ENCODE measurements at regions not wholly inside any gene's neighbourhood (a gene's known extent, or its start where the extent isn't known, plus 50 kb on each side); places are given as distances from the start of the nearest gene placed in this dataset.

DNA sequence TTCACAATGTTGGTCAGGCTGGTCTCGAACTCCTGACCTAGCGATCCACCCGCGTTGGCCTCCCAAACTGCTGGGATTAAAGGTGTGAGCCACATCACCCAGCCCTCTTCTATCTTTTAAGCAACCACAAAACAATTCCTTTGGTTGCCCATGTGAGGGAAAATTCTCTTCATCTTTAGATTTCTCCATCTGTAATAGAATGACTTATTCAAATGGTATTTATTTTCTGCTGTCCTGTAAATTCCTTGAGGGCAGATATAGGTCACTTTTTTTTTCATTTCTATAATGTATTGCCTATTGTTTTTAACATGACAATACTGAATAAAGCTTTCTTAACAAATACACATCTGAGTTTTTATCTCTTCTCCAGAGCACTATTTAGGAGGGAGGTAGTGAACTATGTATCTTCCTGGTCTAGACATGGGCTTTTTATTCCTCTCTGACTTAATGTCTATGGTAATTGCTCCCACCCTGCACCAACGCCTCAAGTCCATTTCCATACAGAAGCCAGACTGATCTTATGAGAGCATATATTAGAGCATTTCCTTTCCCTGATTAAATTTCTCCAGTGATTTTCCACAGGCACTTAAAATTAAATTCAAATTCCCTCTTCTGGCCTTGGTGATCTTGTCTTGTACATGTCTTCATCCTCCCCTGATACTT lies 595.6 kb downstream of the CAAP1 start:
- intact Hi-C loops (cut with DNase I): no loop called here
- no peak for DNase-seq (ENCODE audit: low spot score)

- no peak for DNase-seq (ENCODE audit: low spot score)
- intact Hi-C loops (cut with DNase I): no loop called here
Observed at GRCh38 chr9:26292943-26293342, 599.7 kb downstream of the CAAP1 start.

DNA sequence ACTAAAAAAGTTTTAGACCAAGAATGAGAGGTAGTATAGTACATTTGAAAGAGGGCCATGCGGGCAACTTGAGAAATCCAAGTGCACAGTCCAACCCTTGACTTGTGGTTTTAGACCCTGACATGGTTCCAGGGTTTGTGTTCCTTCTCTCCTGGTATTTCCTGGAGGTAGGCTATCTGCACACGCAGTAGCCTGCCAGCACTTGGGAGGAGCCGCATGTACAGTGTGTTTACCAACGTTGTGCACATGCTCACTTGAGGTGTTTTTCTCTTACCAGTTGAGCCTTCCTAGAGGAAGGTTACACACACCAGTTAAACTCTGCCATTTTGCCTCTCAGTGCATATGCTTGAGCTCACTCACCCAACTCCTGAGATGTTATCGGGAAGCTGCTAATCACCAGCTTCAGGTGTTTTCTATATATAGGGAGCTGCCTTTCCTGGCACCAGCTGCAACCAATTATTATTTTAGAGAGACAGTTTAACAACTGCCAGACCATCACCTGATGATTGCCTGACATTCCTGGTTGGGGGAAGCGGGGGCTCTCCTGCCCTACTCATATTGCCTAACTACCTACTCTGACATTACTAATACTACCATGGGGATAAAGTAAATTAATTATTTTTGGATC lies 593.4 kb upstream of the TUSC1 start:
- intact Hi-C loops (cut with DNase I): no loop called here
- no peak for DNase-seq (ENCODE audit: low spot score)

- DNase-seq (ENCODE audit: low spot score): no peak
- intact Hi-C loops (cut with DNase I): no loop called here
Observed at GRCh38 chr9:26266146-26266793, 588.0 kb upstream of the TUSC1 start.

GRCh38 chr9:26264709-26265601 lies 586.7 kb upstream of the TUSC1 start:
- no peak for DNase-seq (ENCODE audit: low spot score)
- intact Hi-C loops (cut with DNase I): no loop called here

GRCh38 chr9:26263478-26263877 lies 585.2 kb upstream of the TUSC1 start:
- no peak for DNase-seq (ENCODE audit: low spot score)
- intact Hi-C loops (cut with DNase I): no loop called here

DNA sequence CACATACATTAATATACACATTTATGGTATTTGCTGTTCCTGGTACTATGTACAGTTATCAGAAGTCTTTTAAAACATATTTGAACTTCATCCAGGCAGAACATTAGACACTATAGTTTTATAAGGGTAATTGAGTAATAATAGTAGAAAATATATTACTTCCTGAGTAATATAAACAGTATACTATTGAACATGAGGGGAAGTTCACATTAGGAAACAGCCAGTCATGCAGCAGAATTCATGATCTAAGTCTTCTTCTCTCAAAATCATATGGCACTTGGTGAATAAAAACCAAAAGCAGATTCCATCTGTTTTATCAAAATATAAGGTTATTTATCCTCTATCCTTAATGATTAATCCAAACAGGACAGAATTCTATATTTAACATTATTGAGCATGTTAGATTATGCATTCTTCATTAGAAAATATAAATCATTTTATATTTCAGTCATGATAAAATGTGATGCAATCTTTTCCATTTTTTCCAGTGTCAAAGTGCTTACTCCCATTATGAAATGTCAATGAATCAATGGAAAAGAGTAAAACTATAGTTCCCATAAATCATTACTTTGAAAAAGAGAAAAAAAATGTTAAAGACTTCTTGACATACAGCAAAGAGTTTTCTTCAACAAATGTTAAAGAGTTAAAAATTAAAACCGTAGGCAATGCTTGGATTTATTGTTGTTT lies 584.3 kb upstream of the TUSC1 start:
- intact Hi-C loops (cut with DNase I): no loop called here

DNA sequence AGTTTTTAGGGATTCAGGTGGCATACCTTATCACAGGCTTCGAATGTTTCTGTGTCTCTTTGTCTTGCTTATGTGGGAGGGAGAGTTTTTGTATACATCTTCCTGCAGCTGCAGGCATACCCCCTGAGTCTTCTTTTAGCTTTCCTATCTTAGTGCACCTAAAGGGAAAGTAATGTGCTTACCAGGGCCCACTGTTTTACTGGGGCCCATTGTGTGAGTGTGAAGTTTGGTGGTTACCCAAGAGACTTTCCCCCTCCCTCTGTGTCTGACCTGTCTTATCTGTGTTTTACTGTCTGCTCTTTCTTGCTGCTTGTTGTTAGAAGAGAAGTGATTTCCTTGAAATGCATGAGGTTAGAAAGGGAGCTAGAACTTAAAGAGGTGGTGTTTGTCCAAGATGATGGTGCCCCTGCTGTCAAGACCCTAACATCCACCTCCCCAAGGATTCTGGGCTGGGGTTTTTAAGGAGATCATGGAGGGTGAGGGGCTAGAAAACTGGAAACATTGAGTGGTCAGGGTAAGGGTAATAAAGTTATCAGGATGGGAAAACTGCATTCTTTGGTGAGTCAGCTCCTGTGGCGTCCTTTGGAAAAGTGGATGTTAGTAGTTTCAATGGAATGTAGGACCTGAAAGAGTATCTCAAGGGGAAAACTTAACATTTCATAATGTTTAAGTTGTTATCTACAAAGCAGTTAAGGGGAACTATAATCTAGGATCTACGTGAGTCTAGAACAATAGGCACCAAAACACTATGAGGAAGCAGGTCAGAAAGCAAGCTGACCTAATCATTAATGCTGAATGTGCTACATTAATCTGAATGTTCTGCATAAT lies 583.5 kb upstream of the TUSC1 start:
- intact Hi-C loops (cut with DNase I): no loop called here
- no peak for DNase-seq (ENCODE audit: low spot score)

More for the DNA sequence above, 584.3 kb upstream of the TUSC1 start:
- DNase-seq (ENCODE audit: low spot score): no peak

DNA sequence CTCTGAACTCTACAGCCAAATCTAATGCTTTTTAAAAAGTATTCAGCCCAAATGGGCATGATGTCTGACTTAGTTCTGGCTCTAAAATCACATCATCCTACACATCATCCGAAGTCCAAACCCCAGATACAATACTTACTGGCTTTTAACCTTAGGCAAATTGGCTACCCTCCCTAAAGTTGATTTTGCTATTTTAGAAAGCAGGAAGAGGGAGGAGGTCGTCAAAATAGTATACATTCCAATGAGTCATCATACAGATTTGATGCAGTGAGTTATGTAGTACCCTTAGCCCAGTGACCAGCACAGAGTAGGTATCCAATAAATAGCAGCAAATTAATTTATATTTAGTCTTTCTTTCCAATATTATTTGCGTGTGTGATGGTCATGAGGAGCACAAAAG lies 582.0 kb upstream of the TUSC1 start:
- intact Hi-C loops (cut with DNase I): no loop called here
- no peak for DNase-seq (ENCODE audit: low spot score)

GRCh38 chr9:26247861-26248260 lies 569.6 kb upstream of the TUSC1 start:
- intact Hi-C loops (cut with DNase I): no loop called here
- no peak for DNase-seq (ENCODE audit: low spot score)

DNA sequence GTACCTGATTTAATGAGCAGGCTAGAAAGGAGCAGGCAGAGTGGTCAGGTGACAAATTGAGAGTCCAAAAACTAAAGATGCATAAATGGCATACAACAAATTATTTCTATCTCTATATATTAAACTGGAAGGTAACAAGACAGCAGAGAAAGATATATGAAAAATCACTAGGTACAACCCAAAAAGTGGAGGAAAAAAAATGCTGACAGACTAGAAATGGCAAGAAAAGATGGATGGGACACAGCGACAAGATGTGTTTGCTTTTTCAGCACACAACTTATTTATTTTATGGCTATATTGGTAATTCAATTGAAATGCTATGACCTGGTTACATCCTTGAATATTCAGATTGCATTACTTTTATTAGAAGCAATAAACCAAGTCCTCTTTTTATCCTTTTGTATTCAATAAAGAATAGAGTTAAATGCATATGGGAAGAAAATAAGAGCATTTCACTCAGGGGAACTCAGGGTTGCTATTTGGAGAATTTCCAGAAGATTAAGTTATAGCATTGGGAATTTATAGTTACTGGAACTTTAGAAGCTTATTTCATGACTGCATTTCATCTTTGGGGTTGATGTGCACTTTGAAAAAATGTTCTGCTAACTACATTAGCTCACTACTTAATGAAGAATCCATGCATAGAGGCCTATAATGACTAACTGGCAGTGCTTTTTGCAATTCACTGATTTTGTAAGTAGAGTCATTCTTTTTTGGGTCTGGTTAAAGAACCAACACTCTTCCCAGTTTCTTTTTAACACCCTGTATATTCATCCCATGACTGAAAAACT lies 566.6 kb upstream of the TUSC1 start:
- no peak for DNase-seq (ENCODE audit: low spot score)
- intact Hi-C loops (cut with DNase I): no loop called here

DNA sequence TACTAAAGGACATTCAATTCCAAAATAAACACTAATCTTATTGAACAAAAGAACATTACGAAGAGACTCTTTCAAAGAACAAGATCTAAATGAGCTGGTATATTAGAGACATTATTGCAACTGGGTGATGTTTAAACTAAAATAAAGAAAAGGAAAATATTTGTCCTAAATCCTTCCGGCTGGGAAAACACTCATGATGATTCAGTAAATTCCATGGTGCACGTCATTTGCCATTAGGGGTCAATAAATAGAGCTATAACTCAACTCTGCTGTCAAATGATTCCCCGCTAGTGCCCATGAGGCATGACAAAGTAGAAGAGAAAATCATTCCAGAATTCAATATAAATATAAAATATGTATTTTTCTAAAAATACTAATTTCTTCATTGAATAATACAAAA lies 565.5 kb upstream of the TUSC1 start:
- intact Hi-C loops (cut with DNase I): no loop called here
- no peak for DNase-seq (ENCODE audit: low spot score)

DNA sequence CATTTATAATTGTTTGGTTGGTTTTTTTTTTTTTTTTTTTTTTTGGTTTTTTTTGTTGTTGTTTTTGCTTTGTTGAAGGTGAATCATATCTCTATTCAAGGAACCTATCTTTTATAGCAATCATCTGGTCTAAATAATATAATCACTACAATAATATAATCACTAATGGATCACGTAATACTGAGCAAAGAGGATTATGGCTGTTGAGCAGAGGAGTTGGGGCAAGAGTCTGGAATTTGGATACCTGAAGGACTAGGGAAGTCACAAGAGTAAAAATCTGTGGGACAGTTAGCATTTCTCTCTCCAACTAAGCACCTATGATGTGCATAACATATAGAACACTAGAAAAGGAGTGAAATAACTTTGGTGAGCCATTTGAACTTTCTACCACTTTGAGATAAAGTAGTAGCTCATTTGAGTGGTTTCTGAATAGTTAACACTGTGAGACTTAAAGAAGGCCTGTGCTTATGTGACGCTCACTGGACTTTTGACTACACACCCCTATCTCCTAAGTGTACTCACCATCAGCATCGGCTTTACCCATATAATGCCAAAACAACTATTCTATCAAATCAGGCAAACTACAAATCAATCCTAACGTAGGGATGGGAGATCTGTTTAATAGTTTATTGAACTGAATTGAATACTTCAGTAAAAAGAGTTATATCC lies 564.9 kb upstream of the TUSC1 start:
- intact Hi-C loops (cut with DNase I): no loop called here
- no peak for DNase-seq (ENCODE audit: low spot score)

DNA sequence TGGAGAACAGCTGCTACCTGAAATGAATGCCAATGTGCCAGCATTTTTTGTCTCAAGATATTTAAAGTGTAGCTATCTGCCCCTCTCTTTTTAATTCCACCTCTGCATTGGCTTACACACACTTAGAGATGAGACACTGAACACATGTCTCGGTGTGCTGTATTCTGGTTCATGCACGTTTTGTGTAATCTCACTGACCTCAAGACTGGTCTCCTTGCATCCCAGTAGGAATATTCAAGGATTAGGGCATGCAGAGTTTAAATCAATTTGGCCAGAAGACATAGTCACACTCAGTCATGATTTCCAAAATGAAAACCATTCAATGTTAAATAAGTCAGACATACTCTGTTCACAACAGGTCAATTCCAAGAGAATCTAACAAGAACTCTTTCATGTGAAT lies 561.8 kb upstream of the TUSC1 start:
- intact Hi-C loops (cut with DNase I): no loop called here
- DNase-seq (ENCODE audit: low spot score): no peak

DNA sequence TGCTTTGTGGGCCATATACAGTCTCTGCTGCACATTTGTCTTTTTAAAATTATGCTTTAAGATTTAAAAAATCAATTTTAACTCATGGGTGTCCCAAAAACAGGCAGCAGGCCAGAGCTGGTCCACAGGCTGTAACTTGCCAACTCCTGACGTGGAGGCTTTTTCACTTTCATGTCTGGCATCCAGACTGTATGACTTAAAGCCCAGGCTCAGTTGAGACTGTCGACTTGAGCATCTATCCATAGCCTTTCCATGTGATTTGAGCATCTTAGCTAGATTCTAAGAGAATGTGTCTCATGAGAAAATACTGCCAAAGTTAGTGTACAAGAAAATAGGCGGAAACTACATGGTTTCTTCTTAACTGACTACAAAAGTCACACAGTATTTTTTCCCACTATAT lies 559.0 kb upstream of the TUSC1 start:
- DNase-seq (ENCODE audit: low spot score): no peak
- intact Hi-C loops (cut with DNase I): no loop called here

DNA sequence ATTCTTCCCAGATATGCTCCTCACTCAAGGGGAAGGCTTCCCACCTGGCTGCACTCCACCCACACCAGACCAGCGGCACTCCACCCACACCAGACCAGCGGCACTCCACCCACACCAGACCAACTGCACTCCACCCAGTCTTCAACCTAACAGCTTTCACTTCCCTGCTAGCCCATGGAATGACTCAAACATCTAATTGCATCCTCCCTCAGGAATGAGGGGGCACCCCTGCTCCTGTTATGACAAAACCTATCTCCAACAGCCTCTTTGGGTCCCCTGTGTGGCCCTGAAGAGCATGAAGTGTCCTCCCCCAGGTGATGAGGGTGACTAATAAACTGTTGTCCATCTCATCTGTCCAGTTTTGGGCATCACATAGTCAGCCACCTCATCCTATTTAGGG lies 556.6 kb upstream of the TUSC1 start:
- intact Hi-C loops (cut with DNase I): no loop called here
- DNase-seq (ENCODE audit: low spot score): no peak

DNA sequence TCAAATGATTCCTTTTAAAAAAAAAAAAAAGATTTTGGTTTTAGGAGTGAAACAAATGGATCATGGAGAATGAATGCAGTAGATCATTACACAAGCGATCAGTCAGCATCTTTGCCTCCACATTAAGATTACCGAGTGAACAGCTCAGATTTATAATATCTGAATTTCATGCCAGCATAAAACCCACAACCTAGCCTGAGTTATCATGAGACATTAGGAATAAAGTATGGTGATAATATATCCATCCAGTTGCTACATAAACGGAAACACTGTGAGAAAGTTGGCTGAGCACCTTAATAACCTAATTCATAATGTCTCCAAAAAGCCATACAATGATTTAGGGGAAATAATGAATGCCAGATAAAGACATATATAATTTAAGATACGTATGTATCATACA lies 553.1 kb upstream of the TUSC1 start:
- no peak for DNase-seq (ENCODE audit: low spot score)
- intact Hi-C loops (cut with DNase I): no loop called here
